Endothelial cell of umbilical vein (primary cell): ENCODE measurements at regions not wholly inside any gene's neighbourhood (a gene's known extent, or its start where the extent isn't known, plus 50 kb on each side); places are given as distances from the start of the nearest gene placed in this dataset.

ENCODE experiments used
- BruUV-seq: library from RNA; stranded (reverse); fragments of 400-500 nt; replicated peaks from 2 replicates; lab custom pipeline; 2021; lab: Mats Ljungman, UMichigan
- CTCF ChIA-PET: fragments of 300-600, 350-600 bp; sonication (Branson Sonifier 250); formaldehyde crosslinking; loops from one replicate; lab custom pipeline; 2021; ENCODE audit warnings: antibody characterized with exemption, inconsistent platforms; lab: Charles Lee
- POLR2A ChIA-PET: fragments of 300-600, 350-600 bp; sonication (Branson Sonifier 250); formaldehyde crosslinking; loops from one replicate; lab custom pipeline; 2021; ENCODE audit warnings: antibody characterized with exemption, inconsistent platforms; lab: Charles Lee
- DNase-seq: peaks from one replicate; pipeline ENCODE4 v3.0.0-alpha.2; 2011; ENCODE audit warnings: low read depth, low spot score
- FAIRE-seq: peaks from 2 replicates; lab custom pipeline; 2011; peaks lifted over from hg19 to GRCh38; lab: Jason Lieb, UNC
- H2AFZ ChIP-seq: 2 replicates; pipeline ENCODE4 v1.6.0; 2012; ENCODE audit warnings: low read depth, low read length, control low read depth, inconsistent platforms
- H3K27ac ChIP-seq: 2 replicates; pipeline ENCODE4 v1.5.1; 2011; ENCODE audit warnings: low read depth, mild to moderate bottlenecking, control low read depth, low read length, moderate library complexity; ENCODE audit not compliant: insufficient read depth
- H3K27me3 ChIP-seq, 2 experiments: 2 replicates each; pipeline versions ENCODE4 v1.6.0 to v1.6.1; 2011; ENCODE audit warnings: low read length in 2 of 2, mixed read lengths in 1 of 2; ENCODE audit not compliant: control insufficient read depth in 2 of 2, insufficient read depth in 2 of 2
- H3K36me3 ChIP-seq, 2 experiments: 2 replicates in 1 of 2; 3 replicates in 1 of 2; pipeline ENCODE4 v1.5.1; 2011; ENCODE audit warnings: low read length in 2 of 2, mild to moderate bottlenecking in 1 of 2, moderate library complexity in 1 of 2; ENCODE audit not compliant: control insufficient read depth in 2 of 2, insufficient read depth in 2 of 2; ENCODE audit errors: extremely low read depth in 1 of 2
- H3K4me1 ChIP-seq: 3 replicates; pipeline ENCODE4 v1.5.1; 2011; ENCODE audit warnings: mild to moderate bottlenecking, low read length; ENCODE audit not compliant: control insufficient read depth, insufficient read depth; ENCODE audit errors: extremely low read depth
- H3K4me2 ChIP-seq: 2 replicates; pipeline ENCODE4 v1.6.1; 2011; ENCODE audit warnings: low read length, control low read depth, mixed read lengths; ENCODE audit not compliant: insufficient read depth
- H3K4me3 ChIP-seq, 3 experiments: fragments of 200-600 bp in 1 of 3; sonication (generic), shearing (Covaris generic) in 1 of 3; replicated peaks in 1 of 3; 2 replicates each; pipeline ENCODE4 v1.5.1; 2011 to 2016; ENCODE audit warnings: control low read depth in 3 of 3, low read length in 3 of 3, mild to moderate bottlenecking in 2 of 3, inconsistent platforms in 1 of 3, low read depth in 1 of 3, moderate library complexity in 1 of 3; ENCODE audit not compliant: insufficient read depth in 1 of 3
- H3K79me2 ChIP-seq: 2 replicates; pipeline ENCODE4 v1.6.0; 2012; ENCODE audit warnings: low read length, inconsistent platforms; ENCODE audit not compliant: control insufficient read depth, insufficient read depth
- H3K9ac ChIP-seq: replicated peaks from 2 replicates; pipeline ENCODE3; 2011; ENCODE audit warnings: low read length, control low read depth; ENCODE audit not compliant: insufficient read depth; ENCODE audit errors: extremely low read depth
- H3K9me1 ChIP-seq: replicated peaks from 3 replicates; pipeline ENCODE4 v1.6.0; 2011; ENCODE audit warnings: mild to moderate bottlenecking, low read length; ENCODE audit not compliant: control insufficient read depth, insufficient read depth; ENCODE audit errors: extremely low read depth
- H3K9me3 ChIP-seq: replicated peaks from 2 replicates; pipeline ENCODE4 v1.5.1; 2012; ENCODE audit warnings: low read length, inconsistent platforms; ENCODE audit not compliant: control insufficient read depth, insufficient read depth
- H4K20me1 ChIP-seq: replicated peaks from 2 replicates; pipeline ENCODE3; 2011; ENCODE audit warnings: mild to moderate bottlenecking, low read length; ENCODE audit not compliant: control insufficient read depth, insufficient read depth; ENCODE audit errors: extremely low read depth
- EZH2 ChIP-seq: IDR thresholded peaks from 2 replicates; pipeline ENCODE4 v1.6.1; 2012; ENCODE audit warnings: borderline replicate concordance, low read depth, mild to moderate bottlenecking, moderate library complexity, low read length, inconsistent platforms; ENCODE audit not compliant: severe bottlenecking
- GATA2 ChIP-seq: IDR thresholded peaks from 2 replicates; pipeline ENCODE4 v1.7.0; 2011; ENCODE audit warnings: low read depth, mild to moderate bottlenecking, moderate library complexity, mixed read lengths, low read length; ENCODE audit not compliant: insufficient read length, insufficient read depth
- MYC ChIP-seq: IDR thresholded peaks from one replicate; pipeline ENCODE4 v1.6.1; 2011; ENCODE audit warnings: mild to moderate bottlenecking, low read depth, low read length
- POLR2AphosphoS5 ChIP-seq: IDR thresholded peaks from 2 replicates; pipeline ENCODE4 v1.6.1; 2012; ENCODE audit warnings: low read depth, mild to moderate bottlenecking, control low read depth, low read length, moderate library complexity; ENCODE audit not compliant: insufficient read depth
- dilution Hi-C: fragments of 300-500 bp; cut with MboI; formaldehyde crosslinking; loops from one replicate; pipeline ENCODE4 v1.15.0; 2019; ENCODE audit warnings: low sequenced_read_pairs; ENCODE audit not compliant: extremely low pct_ligation_motif_present
- intact Hi-C: fragments of 100-400 bp; cut with micrococcal nuclease; formaldehyde crosslinking; loops from one replicate; pipeline ENCODE4 v1.10.0; 2022
- TF ChIP-seq, protein P1 (sequence below), 2 donors: IDR thresholded peaks; 1 replicate in 1 of 2; 2 replicates in 1 of 2; pipeline ENCODE4 v1.5.1; 2011; ENCODE audit warnings: low read length in 2 of 2, mild to moderate bottlenecking in 2 of 2, moderate library complexity in 2 of 2, control low read depth in 1 of 2, inconsistent platforms in 1 of 2, low read depth in 1 of 2; ENCODE audit not compliant: insufficient read depth in 1 of 2; ENCODE audit errors: extremely low read depth in 1 of 2
- TF ChIP-seq, protein P2 (sequence below): IDR thresholded peaks from 2 replicates; pipeline ENCODE4 v1.6.1; 2011; ENCODE audit not compliant: insufficient read depth, insufficient read length

DNA sequence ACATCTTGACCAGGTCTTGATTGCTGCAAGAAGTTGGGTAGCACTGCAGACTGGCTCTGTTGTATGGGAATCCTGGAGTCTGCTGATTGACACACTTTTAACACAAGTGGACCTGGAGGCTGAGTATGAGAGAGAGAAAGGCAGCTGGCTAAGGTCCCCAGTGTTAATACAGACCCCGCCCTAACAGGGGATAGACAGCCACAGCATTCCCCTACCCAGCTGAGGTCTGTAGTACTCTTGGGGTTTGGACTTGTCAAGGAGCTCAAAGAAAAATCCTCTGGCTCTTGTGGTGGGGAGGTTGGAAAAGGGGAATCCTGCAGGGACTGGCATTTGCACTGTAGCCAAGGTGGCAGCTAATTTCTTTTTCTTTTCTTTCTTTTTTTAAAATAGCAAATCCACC, 192.7 kb downstream of the ZNF621 start:
- intact Hi-C loops: no loop called here
- Histone ChIP-seq H3K9me1 (no peaks in the 10 kb centered on the region), H3K36me3 (no peaks in the 10 kb centered on the region), H3K4me1 (no peaks in the 10 kb centered on the region), H3K79me2 (no peaks in the 10 kb centered on the region), H2AFZ (no peak overlapping the region), H3K9me3 (no peaks in the 10 kb centered on the region), H3K4me3 (no peak overlapping the region), H3K9ac (no peak overlapping the region), H3K4me2 (no peak overlapping the region), H4K20me1 (no peaks in the 10 kb centered on the region), H3K27me3 (no peaks in the 10 kb centered on the region), H3K27ac (no peak overlapping the region)
- FAIRE-seq (no peak), DNase-seq (no peak)
- dilution Hi-C loops: no loop called here
- BruUV-seq: no TSS peak
- TF ChIP-seq GATA2 (no peak), EZH2 (no peak), MYC (no peak), POLR2AphosphoS5 (no peak)
- TF ChIP-seq, protein P1, sequence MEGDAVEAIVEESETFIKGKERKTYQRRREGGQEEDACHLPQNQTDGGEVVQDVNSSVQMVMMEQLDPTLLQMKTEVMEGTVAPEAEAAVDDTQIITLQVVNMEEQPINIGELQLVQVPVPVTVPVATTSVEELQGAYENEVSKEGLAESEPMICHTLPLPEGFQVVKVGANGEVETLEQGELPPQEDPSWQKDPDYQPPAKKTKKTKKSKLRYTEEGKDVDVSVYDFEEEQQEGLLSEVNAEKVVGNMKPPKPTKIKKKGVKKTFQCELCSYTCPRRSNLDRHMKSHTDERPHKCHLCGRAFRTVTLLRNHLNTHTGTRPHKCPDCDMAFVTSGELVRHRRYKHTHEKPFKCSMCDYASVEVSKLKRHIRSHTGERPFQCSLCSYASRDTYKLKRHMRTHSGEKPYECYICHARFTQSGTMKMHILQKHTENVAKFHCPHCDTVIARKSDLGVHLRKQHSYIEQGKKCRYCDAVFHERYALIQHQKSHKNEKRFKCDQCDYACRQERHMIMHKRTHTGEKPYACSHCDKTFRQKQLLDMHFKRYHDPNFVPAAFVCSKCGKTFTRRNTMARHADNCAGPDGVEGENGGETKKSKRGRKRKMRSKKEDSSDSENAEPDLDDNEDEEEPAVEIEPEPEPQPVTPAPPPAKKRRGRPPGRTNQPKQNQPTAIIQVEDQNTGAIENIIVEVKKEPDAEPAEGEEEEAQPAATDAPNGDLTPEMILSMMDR (IDR thresholded peaks at IDR 0.05; ENCODE audit: extremely low read depth in 1 of 2, insufficient read depth in 1 of 2, low read depth in 1 of 2, low read length in 2 of 2): no peak
- TF ChIP-seq, protein P2, sequence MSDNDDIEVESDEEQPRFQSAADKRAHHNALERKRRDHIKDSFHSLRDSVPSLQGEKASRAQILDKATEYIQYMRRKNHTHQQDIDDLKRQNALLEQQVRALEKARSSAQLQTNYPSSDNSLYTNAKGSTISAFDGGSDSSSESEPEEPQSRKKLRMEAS: no peak
- ChIA-PET CTCF (no interaction called here), POLR2A (no interaction called here)
